Upper lobe of left lung (tissue), 4 donors: ENCODE measurements at regions not wholly inside any gene's neighbourhood (a gene's known extent, or its start where the extent isn't known, plus 50 kb on each side); places are given as distances from the start of the nearest gene placed in this dataset.

ENCODE experiments used
- POLR2A ChIP-seq, 4 donors: fragments of 450-650 bp; IDR thresholded peaks; one replicate each; pipeline ENCODE4 v1.5.1; 2016 to 2017; ENCODE audit warnings: antibody characterized with exemption in 4 of 4, mild to moderate bottlenecking in 2 of 4
- POLR2AphosphoS5 ChIP-seq, 2 donors: sonication (generic); formaldehyde crosslinking; IDR thresholded peaks; one replicate each; pipeline ENCODE4 v1.5.1; 2017; ENCODE audit warnings: antibody characterized with exemption in 2 of 2
- TF ChIP-seq, protein P1 (sequence below), 6 experiments: fragments of 450-650 bp in 4 of 6; fragments of 200-600 bp in 2 of 6; sonication (generic) in 2 of 6; IDR thresholded peaks; one replicate each; pipeline ENCODE4 v1.5.1; 2016 to 2019; ENCODE audit warnings: antibody characterized with exemption in 6 of 6

DNA sequence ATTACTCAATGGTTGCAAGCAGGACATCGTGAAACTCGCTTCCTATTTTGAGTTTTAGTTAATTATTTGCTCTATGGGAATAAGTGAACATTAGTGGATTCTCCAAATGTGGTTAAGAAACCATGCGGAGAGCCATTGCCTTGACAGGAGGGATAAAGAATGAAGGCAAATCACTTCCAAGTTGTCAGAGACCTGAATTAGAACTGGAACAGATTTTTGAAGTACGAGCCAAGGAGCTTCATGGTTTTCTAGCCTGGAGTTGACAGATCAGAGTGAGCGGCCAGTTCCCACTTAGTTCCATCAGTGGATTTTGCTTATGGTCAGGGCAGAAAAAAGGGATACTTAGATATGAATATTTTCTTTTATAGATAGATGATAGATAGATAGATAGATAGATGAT lies 171.4 kb upstream of the CDH10 start:
- TF ChIP-seq, protein P1, sequence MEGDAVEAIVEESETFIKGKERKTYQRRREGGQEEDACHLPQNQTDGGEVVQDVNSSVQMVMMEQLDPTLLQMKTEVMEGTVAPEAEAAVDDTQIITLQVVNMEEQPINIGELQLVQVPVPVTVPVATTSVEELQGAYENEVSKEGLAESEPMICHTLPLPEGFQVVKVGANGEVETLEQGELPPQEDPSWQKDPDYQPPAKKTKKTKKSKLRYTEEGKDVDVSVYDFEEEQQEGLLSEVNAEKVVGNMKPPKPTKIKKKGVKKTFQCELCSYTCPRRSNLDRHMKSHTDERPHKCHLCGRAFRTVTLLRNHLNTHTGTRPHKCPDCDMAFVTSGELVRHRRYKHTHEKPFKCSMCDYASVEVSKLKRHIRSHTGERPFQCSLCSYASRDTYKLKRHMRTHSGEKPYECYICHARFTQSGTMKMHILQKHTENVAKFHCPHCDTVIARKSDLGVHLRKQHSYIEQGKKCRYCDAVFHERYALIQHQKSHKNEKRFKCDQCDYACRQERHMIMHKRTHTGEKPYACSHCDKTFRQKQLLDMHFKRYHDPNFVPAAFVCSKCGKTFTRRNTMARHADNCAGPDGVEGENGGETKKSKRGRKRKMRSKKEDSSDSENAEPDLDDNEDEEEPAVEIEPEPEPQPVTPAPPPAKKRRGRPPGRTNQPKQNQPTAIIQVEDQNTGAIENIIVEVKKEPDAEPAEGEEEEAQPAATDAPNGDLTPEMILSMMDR (IDR thresholded peaks at IDR 0.05) = no peak
- no peak for TF ChIP-seq POLR2AphosphoS5 (IDR thresholded peaks at IDR 0.05)
- TF ChIP-seq POLR2A (IDR thresholded peaks at IDR 0.05) = no peak
